Erythroblast (primary cell): ENCODE measurements at regions not wholly inside any gene's neighbourhood (a gene's known extent, or its start where the extent isn't known, plus 50 kb on each side); places are given as distances from the start of the nearest gene placed in this dataset.

Experiments used
- GATA1 ChIP-seq: IDR thresholded peaks from 2 replicates; pipeline ENCODE4 v1.6.1; 2011; ENCODE audit warnings: low read depth, mild to moderate bottlenecking, control low read depth, low read length, moderate library complexity
- POLR2A ChIP-seq: IDR thresholded peaks from 2 replicates; pipeline ENCODE4 v1.6.1; 2011; ENCODE audit warnings: mild to moderate bottlenecking, low read length

GRCh38 chr6:166810864-166811263 is 145.5 kb downstream of the RNASET2 start:
- TF ChIP-seq POLR2A (no peak), GATA1 (no peak)
